Right atrium auricular region (tissue), 2 donors: ENCODE measurements at regions not wholly inside any gene's neighbourhood (a gene's known extent, or its start where the extent isn't known, plus 50 kb on each side); places are given as distances from the start of the nearest gene placed in this dataset.

Source experiments
- DNase-seq: peaks from one replicate; pipeline ENCODE4 v3.0.0-alpha.2; 2019; ENCODE audit warnings: low spot score
- H3K27ac ChIP-seq, 2 donors: fragments of 200-600 bp; sonication (generic); 1 replicate in 1 of 2; 2 replicates in 1 of 2; pipeline ENCODE4 v1.5.1; 2016 to 2019
- H3K27me3 ChIP-seq, 2 donors: fragments of 200-600 bp; sonication (generic); one replicate each; pipeline versions ENCODE4 v1.5.1 to v1.6.0; 2017 to 2019
- H3K36me3 ChIP-seq: fragments of 200-600 bp; sonication (generic); one replicate; pipeline ENCODE4 v1.5.1; 2016
- H3K4me1 ChIP-seq, 2 donors: fragments of 200-600 bp; sonication (generic); one replicate each; pipeline versions ENCODE4 v1.5.1 to v1.6.0; 2017 to 2019
- H3K4me3 ChIP-seq, 2 donors: fragments of 200-600 bp; sonication (generic); 1 replicate in 1 of 2; 2 replicates in 1 of 2; pipeline ENCODE4 v1.5.1; 2017 to 2019; ENCODE audit warnings: mild to moderate bottlenecking in 1 of 2, moderate library complexity in 1 of 2
- H3K9me3 ChIP-seq, 2 donors: fragments of 200-600 bp; sonication (generic); one replicate each; pipeline ENCODE4 v1.5.1; 2019
- CTCF ChIP-seq, 2 donors: fragments of 200-600 bp; sonication (generic); IDR thresholded peaks; one replicate each; pipeline ENCODE4 v1.5.1; 2019; ENCODE audit warnings: antibody characterized with exemption in 2 of 2

- no peak for TF ChIP-seq CTCF (IDR thresholded peaks at IDR 0.05)
- H3K27ac ChIP-seq, result no peak overlapping the region
- no peaks in the 10 kb centered on the region for H3K27me3 ChIP-seq
- H3K9me3 ChIP-seq, result no peaks in the 10 kb centered on the region
- no peak overlapping the region for H3K4me3 ChIP-seq
- H3K36me3 ChIP-seq, result no peaks in the 10 kb centered on the region
- no peaks in the 10 kb centered on the region for H3K4me1 ChIP-seq
- DNase-seq, result no peak
Observed at GRCh38 chr4:71841336-71841735, 57.5 kb upstream of the GC start.

GRCh38 chr4:71847300-71847699 is 63.4 kb upstream of the GC start:
- TF ChIP-seq CTCF (IDR thresholded peaks at IDR 0.05), result no peak
- no peaks in the 10 kb centered on the region for H3K4me1 ChIP-seq

GRCh38 chr4:71855944-71856343 is 72.1 kb upstream of the GC start:
- TF ChIP-seq CTCF (IDR thresholded peaks at IDR 0.05), result no peak
- DNase-seq, result no peak
- Histone ChIP-seq H3K27me3 (no peaks in the 10 kb centered on the region), H3K9me3 (peaks cover 0 to 7% of the 10 kb centered on the region in 2 donors), H3K4me1 (no peaks in the 10 kb centered on the region), H3K36me3 (no peaks in the 10 kb centered on the region), H3K27ac (no peak overlapping the region), H3K4me3 (no peak overlapping the region)

More at GRCh38 chr4:71847300-71847699, 63.4 kb upstream of the GC start:
- no peak for DNase-seq
- Histone ChIP-seq H3K27me3 (no peaks in the 10 kb centered on the region), H3K27ac (no peak overlapping the region), H3K36me3 (no peaks in the 10 kb centered on the region), H3K4me3 (no peak overlapping the region), H3K9me3 (no peaks in the 10 kb centered on the region)

- H3K36me3 ChIP-seq, result no peaks in the 10 kb centered on the region
- no peaks in the 10 kb centered on the region for H3K4me1 ChIP-seq
- no peak overlapping the region for H3K27ac ChIP-seq
- no peak for DNase-seq
- H3K9me3 ChIP-seq, result peaks cover 0 to 20% of the 10 kb centered on the region in 2 donors
- no peaks in the 10 kb centered on the region for H3K27me3 ChIP-seq
- no peak overlapping the region for H3K4me3 ChIP-seq
- no peak for TF ChIP-seq CTCF (IDR thresholded peaks at IDR 0.05)
Observed at GRCh38 chr4:71857713-71858451, 74.0 kb upstream of the GC start.

GRCh38 chr4:71860643-71861042 is 76.8 kb upstream of the GC start:
- no peak overlapping the region for H3K4me3 ChIP-seq
- no peak for DNase-seq
- no peak overlapping the region for H3K27ac ChIP-seq
- H3K9me3 ChIP-seq, result peaks cover 0 to 30% of the 10 kb centered on the region in 2 donors
- TF ChIP-seq CTCF (IDR thresholded peaks at IDR 0.05), result no peak
- H3K27me3 ChIP-seq, result no peaks in the 10 kb centered on the region
- no peaks in the 10 kb centered on the region for H3K36me3 ChIP-seq
- H3K4me1 ChIP-seq, result no peaks in the 10 kb centered on the region

GRCh38 chr4:71862315-71862714 is 78.4 kb upstream of the GC start:
- Histone ChIP-seq H3K27ac (no peak overlapping the region), H3K9me3 (peaks cover 0 to 30% of the 10 kb centered on the region in 2 donors), H3K4me1 (no peaks in the 10 kb centered on the region), H3K27me3 (no peaks in the 10 kb centered on the region), H3K4me3 (no peak overlapping the region), H3K36me3 (no peaks in the 10 kb centered on the region)
- no peak for DNase-seq
- no peak for TF ChIP-seq CTCF (IDR thresholded peaks at IDR 0.05)
